ENCODE measurements at regions not wholly inside any gene's neighbourhood (a gene's known extent, or its start where the extent isn't known, plus 50 kb on each side); places are given as distances from the start of the nearest gene placed in this dataset.

DNA sequence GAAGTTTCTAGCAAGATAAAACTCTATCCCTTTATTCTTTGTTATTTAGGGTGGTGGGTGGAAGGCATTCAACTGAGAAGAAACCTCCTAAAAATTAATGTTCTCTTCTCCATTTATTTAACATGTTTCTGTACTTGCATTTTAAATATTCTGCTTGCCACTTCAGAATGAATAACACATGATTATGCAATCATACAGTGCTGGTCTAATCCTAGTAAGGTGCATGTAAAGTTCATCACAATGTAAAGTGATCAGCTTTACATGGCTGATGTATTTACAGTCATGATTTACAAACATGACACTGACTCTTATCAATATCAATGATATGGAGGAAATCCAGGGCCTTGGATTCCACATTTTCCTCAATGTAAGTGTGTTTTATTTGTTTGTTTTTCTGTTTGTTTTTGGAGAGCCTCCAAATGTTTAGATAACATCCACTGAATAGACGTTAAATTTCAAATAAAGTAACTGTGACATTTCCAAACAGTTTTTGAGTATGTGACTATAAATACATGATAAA lies 342.1 kb upstream of the CTSO start:
- TF ChIP-seq, protein P1, sequence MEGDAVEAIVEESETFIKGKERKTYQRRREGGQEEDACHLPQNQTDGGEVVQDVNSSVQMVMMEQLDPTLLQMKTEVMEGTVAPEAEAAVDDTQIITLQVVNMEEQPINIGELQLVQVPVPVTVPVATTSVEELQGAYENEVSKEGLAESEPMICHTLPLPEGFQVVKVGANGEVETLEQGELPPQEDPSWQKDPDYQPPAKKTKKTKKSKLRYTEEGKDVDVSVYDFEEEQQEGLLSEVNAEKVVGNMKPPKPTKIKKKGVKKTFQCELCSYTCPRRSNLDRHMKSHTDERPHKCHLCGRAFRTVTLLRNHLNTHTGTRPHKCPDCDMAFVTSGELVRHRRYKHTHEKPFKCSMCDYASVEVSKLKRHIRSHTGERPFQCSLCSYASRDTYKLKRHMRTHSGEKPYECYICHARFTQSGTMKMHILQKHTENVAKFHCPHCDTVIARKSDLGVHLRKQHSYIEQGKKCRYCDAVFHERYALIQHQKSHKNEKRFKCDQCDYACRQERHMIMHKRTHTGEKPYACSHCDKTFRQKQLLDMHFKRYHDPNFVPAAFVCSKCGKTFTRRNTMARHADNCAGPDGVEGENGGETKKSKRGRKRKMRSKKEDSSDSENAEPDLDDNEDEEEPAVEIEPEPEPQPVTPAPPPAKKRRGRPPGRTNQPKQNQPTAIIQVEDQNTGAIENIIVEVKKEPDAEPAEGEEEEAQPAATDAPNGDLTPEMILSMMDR (IDR thresholded peaks at IDR 0.05), result no peak
- no peak for TF ChIP-seq POLR2A (IDR thresholded peaks at IDR 0.05)

All from esophagus squamous epithelium (tissue), 4 donors.